GM19467 (cell line): ENCODE measurements at regions not wholly inside any gene's neighbourhood (a gene's known extent, or its start where the extent isn't known, plus 50 kb on each side); places are given as distances from the start of the nearest gene placed in this dataset.

Source experiments
- ATAC-seq: cut with Tn5 transposase; IDR thresholded peaks from one replicate; pipeline ENCODE4 v1.9.1; 2021; ENCODE audit warnings: mild to moderate bottlenecking, moderate library complexity; ENCODE audit not compliant: unreplicated experiment

DNA sequence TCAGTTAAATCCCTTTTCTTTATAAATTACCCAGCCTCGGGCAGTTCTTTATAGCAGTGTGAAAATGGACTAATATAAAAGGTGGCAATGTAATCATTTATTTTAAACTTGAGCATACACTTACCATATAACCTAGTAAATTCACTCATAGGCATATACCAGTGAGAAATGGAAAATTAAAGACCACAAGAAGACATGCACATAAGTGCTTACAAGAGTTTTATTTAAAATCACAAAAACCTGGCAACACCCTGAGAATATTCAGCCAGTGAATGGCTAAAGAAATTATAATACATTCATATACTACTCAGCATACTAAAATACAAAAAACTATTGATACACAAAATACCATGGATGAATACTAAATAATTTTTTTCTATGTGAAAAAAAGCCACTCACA lies 1017.5 kb upstream of the TMEM132C start:
- no peak for ATAC-seq

DNA sequence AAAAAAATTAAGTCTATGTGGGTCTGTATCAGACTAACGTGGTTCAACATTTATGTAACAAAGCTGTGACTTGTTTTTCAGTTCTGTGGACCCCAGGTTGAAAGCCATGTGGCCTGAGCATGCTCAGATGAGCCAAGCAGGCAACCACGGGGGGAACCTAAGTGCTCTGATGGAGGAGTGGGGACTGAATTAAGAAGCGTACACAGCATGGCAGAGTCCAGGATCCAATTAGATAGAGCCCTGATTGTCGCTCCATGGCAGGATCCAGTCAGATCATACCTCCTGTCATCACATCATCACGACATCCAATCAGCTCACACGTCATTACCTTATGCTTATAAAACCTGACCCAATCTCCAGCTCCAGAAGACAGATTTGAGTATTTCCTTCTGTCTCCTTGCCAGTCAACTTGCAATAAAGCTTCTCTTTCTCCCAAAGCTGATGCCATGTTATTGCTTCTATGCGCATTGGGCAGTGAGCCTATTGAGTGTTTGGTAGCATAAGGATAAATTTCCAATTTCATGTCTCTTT lies 1013.1 kb upstream of the TMEM132C start:
- no peak for ATAC-seq

- ATAC-seq, result no peak
Observed at GRCh38 chr12:127254420-127254955, 1012.5 kb upstream of the TMEM132C start.

- ATAC-seq, result no peak
Observed at GRCh38 chr12:127257366-127257935, 1009.5 kb upstream of the TMEM132C start.

- ATAC-seq, result no peak
Observed at GRCh38 chr12:127260531-127260930, 1006.4 kb upstream of the TMEM132C start.

GRCh38 chr12:127260999-127261398 lies 1006.0 kb upstream of the TMEM132C start:
- ATAC-seq, result no peak

DNA sequence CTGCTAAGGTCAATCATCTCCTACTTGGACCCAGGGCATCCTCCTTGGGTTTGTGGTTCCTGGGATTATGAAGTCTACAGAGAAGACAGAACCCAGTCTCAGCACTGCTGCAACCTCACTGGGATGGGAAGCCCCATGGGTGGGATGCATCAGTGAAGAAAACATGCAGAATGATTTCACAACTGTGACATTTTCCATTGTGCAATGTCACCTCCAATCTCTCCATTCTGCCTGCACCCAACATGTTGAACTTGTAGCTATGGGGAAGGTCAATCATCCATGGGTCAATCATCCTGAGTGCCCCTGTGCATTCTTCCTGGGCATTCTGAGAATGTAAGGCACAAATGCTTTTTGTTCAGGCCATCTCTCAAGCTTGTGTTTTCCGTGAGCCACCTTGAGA lies 1004.4 kb upstream of the TMEM132C start:
- no peak for ATAC-seq

GRCh38 chr12:127263621-127264020 lies 1003.3 kb upstream of the TMEM132C start:
- no peak for ATAC-seq

GRCh38 chr12:127267128-127267527 lies 999.8 kb upstream of the TMEM132C start:
- ATAC-seq, result no peak

DNA sequence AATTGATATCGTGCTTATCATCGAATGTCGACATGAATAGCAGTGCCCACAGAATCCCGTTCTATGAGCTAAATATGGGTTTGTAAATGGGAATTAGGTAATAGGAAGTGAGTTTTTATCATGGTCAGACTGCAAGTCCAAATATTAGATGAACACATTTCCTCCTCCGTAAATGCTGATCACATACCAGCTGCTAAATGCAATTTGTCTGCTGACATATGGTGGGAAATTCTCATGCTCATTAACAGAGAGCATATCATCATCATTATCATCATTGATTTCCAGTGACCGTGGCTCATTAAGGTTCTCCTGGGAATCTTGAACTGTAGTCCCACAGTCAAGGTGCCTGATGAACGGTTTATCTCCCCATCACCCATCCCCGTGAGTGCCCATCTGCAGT lies 998.8 kb upstream of the TMEM132C start:
- no peak for ATAC-seq

GRCh38 chr12:127268706-127269425 lies 998.1 kb upstream of the TMEM132C start:
- ATAC-seq, result no peak

DNA sequence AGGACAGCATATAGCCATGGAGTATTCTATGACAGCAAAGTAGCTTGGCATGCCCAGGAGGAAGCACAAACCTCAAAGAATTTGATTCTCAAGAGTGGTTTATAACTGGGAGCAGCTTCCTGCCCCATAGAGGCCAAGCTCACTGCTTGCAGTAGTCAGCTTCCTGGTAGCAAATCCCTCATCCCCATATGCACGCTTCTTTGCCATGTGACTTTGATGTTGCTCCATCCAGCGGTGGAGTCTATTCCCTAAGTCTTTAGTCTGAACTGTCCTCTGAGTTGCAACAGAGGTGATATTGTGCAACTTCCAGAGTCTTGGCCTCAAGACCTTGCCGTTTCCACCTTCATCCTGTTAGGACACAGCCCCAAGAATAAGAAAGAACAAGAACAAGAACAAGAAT lies 996.8 kb upstream of the TMEM132C start:
- ATAC-seq, result no peak

DNA sequence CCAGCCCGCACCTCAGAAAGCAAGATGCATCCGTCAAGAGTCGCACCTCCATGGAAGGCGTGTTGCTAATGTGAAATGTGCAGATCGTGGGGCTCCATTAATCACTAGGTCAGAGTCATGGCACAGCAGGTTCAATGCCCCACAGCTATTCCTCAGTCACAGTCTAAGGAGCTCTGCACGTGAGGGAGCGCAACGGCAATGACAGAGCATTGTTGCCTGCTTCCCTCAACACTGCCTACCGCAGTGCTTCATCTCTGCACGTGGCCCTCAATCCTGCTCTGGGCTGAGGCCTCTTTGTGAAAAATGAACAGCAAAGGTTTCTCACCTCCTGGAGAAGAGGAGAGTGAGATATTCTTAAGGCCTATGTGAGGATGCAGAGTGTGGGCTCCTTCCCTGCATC lies 995.2 kb upstream of the TMEM132C start:
- ATAC-seq, result no peak

DNA sequence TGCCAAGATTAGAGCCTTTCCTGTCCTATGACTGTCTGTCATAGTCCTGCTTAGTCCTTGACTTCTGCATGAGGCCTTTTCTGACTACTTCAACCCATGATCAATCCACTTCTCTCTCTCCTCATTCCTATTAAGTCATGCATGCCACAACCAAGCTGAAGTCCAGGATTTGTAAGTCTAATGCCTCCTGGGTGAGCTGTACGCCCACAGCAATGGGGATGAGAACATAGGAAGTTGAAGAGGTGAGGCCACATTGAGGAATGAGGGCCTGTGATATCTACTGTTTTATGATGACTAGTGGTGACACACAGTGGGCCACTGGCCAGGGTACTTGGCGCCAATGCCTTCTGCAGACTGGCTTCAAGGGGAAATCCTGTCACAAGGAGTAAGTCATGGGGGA lies 994.1 kb upstream of the TMEM132C start:
- no peak for ATAC-seq

DNA sequence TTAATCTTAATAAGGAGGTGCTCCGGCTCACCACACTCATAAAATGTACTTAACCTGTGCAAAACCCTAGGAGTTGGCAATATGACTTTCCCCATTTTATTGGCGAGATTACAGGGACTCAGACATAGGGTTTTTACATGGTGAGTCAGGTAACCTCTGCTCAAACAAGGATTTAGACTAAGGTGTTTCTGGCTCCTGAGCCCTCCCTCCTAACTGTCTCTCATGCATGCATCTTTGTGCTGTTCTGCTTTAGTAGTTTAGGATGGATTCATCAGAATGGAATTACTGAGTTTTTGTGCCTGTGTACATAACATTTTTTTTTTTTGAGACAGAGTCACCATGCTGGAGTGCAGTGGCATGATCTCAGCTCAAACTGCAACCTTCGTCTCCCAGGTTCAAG lies 993.3 kb upstream of the TMEM132C start:
- ATAC-seq, result no peak

DNA sequence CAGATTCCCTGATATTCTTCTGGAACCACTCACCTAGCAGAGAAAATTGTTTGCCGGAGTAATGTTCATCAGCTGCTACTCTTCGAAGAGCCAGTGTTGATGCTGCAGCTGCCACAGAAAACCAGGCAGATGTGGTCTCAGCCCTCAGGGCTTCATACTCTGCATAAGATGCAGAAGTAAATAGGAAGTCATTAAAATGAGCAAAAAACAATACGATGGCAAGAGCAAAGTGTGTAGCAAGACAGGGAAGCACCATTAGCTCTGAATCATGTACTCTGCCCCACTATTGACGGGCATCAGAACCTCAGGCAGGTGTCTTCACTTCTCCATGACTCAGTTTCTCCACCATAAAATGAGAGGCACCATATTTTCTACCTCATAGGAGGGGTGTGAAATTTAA lies 991.6 kb upstream of the TMEM132C start:
- no peak for ATAC-seq

GRCh38 chr12:127277882-127278281 lies 989.1 kb upstream of the TMEM132C start:
- ATAC-seq, result no peak

DNA sequence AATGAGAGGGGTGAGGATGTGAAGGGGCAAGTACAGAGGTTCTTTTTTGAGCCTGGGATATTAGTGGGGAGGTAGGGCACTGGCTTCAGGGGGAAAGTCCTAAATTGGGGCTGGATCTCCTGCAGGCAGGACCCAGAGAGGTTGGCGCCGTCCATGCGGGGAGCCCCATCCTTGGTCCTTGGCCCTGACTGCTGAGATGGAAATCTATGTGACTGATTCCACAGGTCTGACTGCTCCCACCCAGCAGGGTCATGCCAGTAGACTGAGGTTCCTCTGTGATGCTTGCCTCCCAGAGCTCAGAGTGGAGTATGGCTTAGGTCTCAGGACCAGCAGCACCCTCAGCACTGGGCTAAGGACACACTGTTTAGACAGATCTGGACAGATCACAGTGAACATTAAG lies 988.6 kb upstream of the TMEM132C start:
- ATAC-seq, result no peak

GRCh38 chr12:127280393-127281275 lies 986.3 kb upstream of the TMEM132C start:
- peak; percentile 82 for ATAC-seq

DNA sequence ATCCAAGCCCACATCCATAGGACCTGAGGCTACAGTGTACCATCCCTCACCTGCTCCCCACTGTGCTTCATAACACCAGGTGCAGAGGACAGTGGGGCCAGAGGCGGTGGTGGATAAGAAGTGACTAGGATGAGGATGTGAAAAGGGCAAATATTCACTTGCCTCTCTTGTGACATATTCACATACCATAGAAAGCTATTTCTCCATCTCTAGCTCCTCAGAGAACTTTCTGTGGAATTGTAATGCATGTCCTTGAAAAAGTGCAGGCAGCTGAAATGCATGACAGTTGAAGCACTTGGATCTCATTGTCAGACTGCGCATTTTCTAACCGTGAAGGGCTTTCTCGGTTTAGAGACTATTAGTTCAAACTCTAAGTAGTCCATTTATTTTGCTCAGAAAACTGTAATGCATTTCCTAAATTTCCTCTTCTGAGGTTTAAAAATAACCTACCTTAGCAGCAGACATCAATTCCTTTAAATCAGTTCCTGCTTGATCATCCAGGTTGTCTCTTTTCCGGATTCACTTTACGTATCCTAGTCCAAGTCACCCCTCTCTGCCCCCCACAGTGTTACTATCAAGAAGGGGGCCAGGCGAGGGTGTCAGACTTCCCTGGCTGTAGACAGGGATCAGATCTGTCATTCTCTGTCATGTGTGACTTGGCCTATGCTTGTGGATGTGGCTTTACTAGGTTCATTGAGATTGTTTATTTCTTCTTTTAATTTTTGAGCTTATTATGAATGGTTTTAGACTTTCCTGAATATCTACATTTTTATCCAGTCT lies 984.0 kb upstream of the TMEM132C start:
- no peak for ATAC-seq

DNA sequence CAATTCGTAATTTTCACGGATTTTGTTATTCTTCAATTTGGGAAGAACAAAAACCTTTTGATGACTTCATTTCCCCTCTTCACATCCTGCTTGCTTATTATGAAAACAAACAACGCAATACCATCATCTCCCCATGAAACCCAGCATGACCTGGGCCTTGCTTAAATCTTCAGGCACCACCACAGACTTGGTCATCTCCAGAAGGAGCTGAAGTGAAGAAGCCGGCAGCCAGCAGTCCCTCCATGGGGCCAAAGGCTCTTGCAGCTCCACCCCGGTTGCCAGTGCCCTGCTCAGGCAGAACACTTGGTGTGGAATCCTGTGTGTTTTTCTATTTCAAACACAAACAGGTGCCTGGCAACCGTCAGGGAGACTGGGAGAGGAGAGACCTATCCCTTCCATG lies 982.9 kb upstream of the TMEM132C start:
- no peak for ATAC-seq
